K562 (cell line): ENCODE measurements at regions not wholly inside any gene's neighbourhood (a gene's known extent, or its start where the extent isn't known, plus 50 kb on each side); places are given as distances from the start of the nearest gene placed in this dataset.

Experiments used
- ATF7 ChIP-seq: fragments of 450-650 bp; IDR thresholded peaks from 2 replicates; pipeline ENCODE4 v1.7.1; 2014; ENCODE audit warnings: mild to moderate bottlenecking, moderate library complexity
- BHLHE40 ChIP-seq: IDR thresholded peaks from 2 replicates; pipeline ENCODE4 v1.6.1; 2011; ENCODE audit warnings: low read length, improper control_type of control experiment
- CBFA2T2 ChIP-seq: fragments of 450-650 bp; conservative IDR thresholded peaks from 2 replicates; pipeline ENCODE4 v1.6.1; 2017; ENCODE audit warnings: mild to moderate bottlenecking
- CTBP1 ChIP-seq: fragments of 450-650 bp; IDR thresholded peaks from 2 replicates; pipeline ENCODE4 v1.6.1; 2016; ENCODE audit warnings: borderline replicate concordance
- ELF4 ChIP-seq: fragments of 450-650 bp; formaldehyde crosslinking; IDR thresholded peaks from 2 replicates; pipeline ENCODE4 v1.4.0; 2022; ENCODE audit warnings: missing genetic modification characterization
- EP300 ChIP-seq: IDR thresholded peaks from 2 replicates; pipeline ENCODE4 v1.6.1; 2012; ENCODE audit warnings: low read length, improper control_type of control experiment
- FOSL1 ChIP-seq: fragments of 200-800 bp; sonication (Bioruptor generic); conservative IDR thresholded peaks from 2 replicates; pipeline ENCODE4 v1.6.1; 2016; ENCODE audit warnings: missing genetic modification characterization, missing compliant biosample characterization
- FOXJ3 ChIP-seq: sonication (generic); formaldehyde crosslinking; IDR thresholded peaks from 2 replicates; pipeline ENCODE4 v1.4.0; 2020; ENCODE audit warnings: mild to moderate bottlenecking, missing genetic modification reagents
- FOXK1 ChIP-seq: sonication (generic); formaldehyde crosslinking; IDR thresholded peaks from 2 replicates; pipeline ENCODE4 v1.8.0; 2022; ENCODE audit warnings: missing genetic modification reagents, mild to moderate bottlenecking, borderline replicate concordance
- FOXP1 ChIP-seq: sonication (generic); formaldehyde crosslinking; IDR thresholded peaks from 2 replicates; pipeline ENCODE4 v1.8.0; 2022; ENCODE audit warnings: mild to moderate bottlenecking, missing genetic modification reagents
- HDGF ChIP-seq: fragments of 450-650 bp; IDR thresholded peaks from 2 replicates; pipeline ENCODE4 v1.6.1; 2016
- KDM1A ChIP-seq, 2 experiments: fragments of 450-650 bp; IDR thresholded peaks; 2 replicates each; pipeline ENCODE4 v1.6.1; 2016; ENCODE audit warnings: mild to moderate bottlenecking in 2 of 2
- MTA2 ChIP-seq: fragments of 450-650 bp; IDR thresholded peaks from 2 replicates; pipeline ENCODE4 v1.6.1; 2016; ENCODE audit warnings: low read depth
- NFIC ChIP-seq: fragments of 450-650 bp; IDR thresholded peaks from 2 replicates; pipeline ENCODE4 v1.6.1; 2017; ENCODE audit warnings: mild to moderate bottlenecking, inconsistent platforms
- TCF3 ChIP-seq: sonication (generic); formaldehyde crosslinking; IDR thresholded peaks from 2 replicates; pipeline ENCODE4 v1.4.0; 2020; ENCODE audit warnings: mild to moderate bottlenecking, missing genetic modification reagents
- ZBTB17 ChIP-seq: fragments of 450-650 bp; formaldehyde crosslinking; IDR thresholded peaks from 2 replicates; pipeline ENCODE4 v1.4.0; 2020; ENCODE audit warnings: mild to moderate bottlenecking
- TF ChIP-seq, protein P1 (sequence below), 2 experiments: IDR thresholded peaks; 2 replicates each; pipeline ENCODE4 v1.6.1; 2011; ENCODE audit warnings: borderline replicate concordance in 1 of 2, control low read depth in 1 of 2, low read depth in 1 of 2, low read length in 1 of 2, mild to moderate bottlenecking in 1 of 2, mixed read lengths in 1 of 2, moderate library complexity in 1 of 2; ENCODE audit not compliant: insufficient read depth in 1 of 2, insufficient read length in 1 of 2, poor library complexity in 1 of 2, severe bottlenecking in 1 of 2; ENCODE audit errors: extremely low read depth in 1 of 2
- TF ChIP-seq, protein P2 (sequence below), 2 experiments: IDR thresholded peaks; 2 replicates each; pipeline ENCODE4 v1.6.1; 2012; ENCODE audit warnings: improper control_type of control experiment in 2 of 2, low read depth in 2 of 2, low read length in 2 of 2, borderline replicate concordance in 1 of 2
- TF ChIP-seq, protein P3 (sequence below), 2 experiments: fragments of 450-650 bp; conservative IDR thresholded peaks; 2 replicates each; pipeline ENCODE4 v1.6.1; 2017; ENCODE audit warnings: mild to moderate bottlenecking in 2 of 2, moderate library complexity in 2 of 2
- TF ChIP-seq, protein P4 (sequence below): sonication (generic); formaldehyde crosslinking; IDR thresholded peaks from 2 replicates; pipeline ENCODE4 v1.5.0; 2020; ENCODE audit warnings: missing genetic modification reagents
- TF ChIP-seq, protein P5 (sequence below): fragments of 250-450 bp; sonication (Bioruptor Pico); IDR thresholded peaks from 2 replicates; pipeline ENCODE4 v1.9.0; 2021; ENCODE audit warnings: mild to moderate bottlenecking, inconsistent platforms

DNA sequence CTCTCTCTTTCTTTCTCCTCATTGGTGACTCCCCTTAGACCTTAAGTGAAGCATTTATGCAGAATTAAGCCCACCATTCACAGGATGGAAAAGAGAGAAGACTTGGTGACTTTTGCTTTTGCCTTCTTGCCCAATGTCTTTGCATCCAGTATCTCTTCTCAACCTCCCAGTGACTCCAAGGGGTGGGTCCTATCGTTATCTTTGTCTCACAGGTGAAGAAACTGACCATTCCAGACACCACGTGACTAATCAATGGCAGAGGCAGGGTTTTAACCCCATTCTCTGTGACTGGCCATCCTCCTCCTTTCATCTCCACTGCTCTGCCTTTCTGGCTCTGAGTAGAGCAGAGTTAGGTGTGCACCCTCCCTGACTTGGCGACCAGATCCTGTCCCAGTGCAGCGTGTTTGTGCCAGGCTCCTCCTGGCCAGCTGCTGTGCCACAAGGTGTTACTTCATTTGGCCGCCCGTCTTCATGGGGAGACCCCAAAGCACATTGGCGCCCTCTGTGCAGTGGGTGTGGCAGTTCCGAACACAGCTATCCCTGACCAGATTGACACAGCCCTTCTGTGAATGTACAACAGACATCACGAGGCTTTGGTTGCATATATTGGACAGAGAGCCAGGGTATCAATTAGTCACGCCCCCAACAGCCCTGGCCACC, 501.3 kb downstream of the CD83 start (continued):
- TF ChIP-seq KDM1A (IDR thresholded peaks at IDR 0.05) = peak; percentile 47 to 63; a peak in 2 of 4 replicates
- TF ChIP-seq, protein P1, sequence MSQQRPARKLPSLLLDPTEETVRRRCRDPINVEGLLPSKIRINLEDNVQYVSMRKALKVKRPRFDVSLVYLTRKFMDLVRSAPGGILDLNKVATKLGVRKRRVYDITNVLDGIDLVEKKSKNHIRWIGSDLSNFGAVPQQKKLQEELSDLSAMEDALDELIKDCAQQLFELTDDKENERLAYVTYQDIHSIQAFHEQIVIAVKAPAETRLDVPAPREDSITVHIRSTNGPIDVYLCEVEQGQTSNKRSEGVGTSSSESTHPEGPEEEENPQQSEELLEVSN (IDR thresholded peaks at IDR 0.05; ENCODE audit: borderline replicate concordance in 1 of 2, extremely low read depth in 1 of 2, insufficient read depth in 1 of 2, insufficient read length in 1 of 2, low read depth in 1 of 2, low read length in 1 of 2, poor library complexity in 1 of 2, severe bottlenecking in 1 of 2) = peak in 1 of 2 experiments; percentile 21
- peak; percentile 77 for TF ChIP-seq BHLHE40
- no peak for TF ChIP-seq FOXJ3 (CRISPR knock-in tag)
- no peak for TF ChIP-seq ZBTB17 (CRISPR knock-in tag)
- TF ChIP-seq MTA2 = peak; percentile 73; the same call in 1 of the 2 replicates
- TF ChIP-seq, protein P2, sequence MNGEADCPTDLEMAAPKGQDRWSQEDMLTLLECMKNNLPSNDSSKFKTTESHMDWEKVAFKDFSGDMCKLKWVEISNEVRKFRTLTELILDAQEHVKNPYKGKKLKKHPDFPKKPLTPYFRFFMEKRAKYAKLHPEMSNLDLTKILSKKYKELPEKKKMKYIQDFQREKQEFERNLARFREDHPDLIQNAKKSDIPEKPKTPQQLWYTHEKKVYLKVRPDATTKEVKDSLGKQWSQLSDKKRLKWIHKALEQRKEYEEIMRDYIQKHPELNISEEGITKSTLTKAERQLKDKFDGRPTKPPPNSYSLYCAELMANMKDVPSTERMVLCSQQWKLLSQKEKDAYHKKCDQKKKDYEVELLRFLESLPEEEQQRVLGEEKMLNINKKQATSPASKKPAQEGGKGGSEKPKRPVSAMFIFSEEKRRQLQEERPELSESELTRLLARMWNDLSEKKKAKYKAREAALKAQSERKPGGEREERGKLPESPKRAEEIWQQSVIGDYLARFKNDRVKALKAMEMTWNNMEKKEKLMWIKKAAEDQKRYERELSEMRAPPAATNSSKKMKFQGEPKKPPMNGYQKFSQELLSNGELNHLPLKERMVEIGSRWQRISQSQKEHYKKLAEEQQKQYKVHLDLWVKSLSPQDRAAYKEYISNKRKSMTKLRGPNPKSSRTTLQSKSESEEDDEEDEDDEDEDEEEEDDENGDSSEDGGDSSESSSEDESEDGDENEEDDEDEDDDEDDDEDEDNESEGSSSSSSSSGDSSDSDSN (IDR thresholded peaks at IDR 0.05; ENCODE audit: borderline replicate concordance in 1 of 2, low read depth in 2 of 2, low read length in 2 of 2) = 0 out of 4 replicates have a peak, but pooled peaks of 1 of the 2 experiments have one; percentile 12
- TF ChIP-seq ATF7 = no peak
- TF ChIP-seq, protein P3, sequence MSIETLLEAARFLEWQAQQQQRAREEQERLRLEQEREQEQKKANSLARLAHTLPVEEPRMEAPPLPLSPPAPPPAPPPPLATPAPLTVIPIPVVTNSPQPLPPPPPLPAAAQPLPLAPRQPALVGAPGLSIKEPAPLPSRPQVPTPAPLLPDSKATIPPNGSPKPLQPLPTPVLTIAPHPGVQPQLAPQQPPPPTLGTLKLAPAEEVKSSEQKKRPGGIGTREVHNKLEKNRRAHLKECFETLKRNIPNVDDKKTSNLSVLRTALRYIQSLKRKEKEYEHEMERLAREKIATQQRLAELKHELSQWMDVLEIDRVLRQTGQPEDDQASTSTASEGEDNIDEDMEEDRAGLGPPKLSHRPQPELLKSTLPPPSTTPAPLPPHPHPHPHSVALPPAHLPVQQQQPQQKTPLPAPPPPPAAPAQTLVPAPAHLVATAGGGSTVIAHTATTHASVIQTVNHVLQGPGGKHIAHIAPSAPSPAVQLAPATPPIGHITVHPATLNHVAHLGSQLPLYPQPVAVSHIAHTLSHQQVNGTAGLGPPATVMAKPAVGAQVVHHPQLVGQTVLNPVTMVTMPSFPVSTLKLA (conservative IDR thresholded peaks at IDR 0.05) = peak in 1 of 2 experiments; percentile 57; a peak in 2 of 4 replicates
- TF ChIP-seq CTBP1 = peak; percentile 89; the same call in 1 of the 2 replicates
- TF ChIP-seq NFIC = peak; percentile 60
- TF ChIP-seq ELF4 = peak; percentile 55; the same call in 1 of the 2 replicates
- TF ChIP-seq CBFA2T2 = peak; percentile 90
- TF ChIP-seq, protein P4, sequence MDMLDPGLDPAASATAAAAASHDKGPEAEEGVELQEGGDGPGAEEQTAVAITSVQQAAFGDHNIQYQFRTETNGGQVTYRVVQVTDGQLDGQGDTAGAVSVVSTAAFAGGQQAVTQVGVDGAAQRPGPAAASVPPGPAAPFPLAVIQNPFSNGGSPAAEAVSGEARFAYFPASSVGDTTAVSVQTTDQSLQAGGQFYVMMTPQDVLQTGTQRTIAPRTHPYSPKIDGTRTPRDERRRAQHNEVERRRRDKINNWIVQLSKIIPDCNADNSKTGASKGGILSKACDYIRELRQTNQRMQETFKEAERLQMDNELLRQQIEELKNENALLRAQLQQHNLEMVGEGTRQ (CRISPR knock-in tag) = peak; percentile 90
- no peak for TF ChIP-seq FOXK1
- TF ChIP-seq FOSL1 = peak; percentile 61
- peak; percentile 84 for TF ChIP-seq EP300
- TF ChIP-seq HDGF = 0 out of 2 replicates have a peak, but pooled peaks have one; percentile 21
- peak; percentile 90 for TF ChIP-seq TCF3 (CRISPR knock-in tag)
- no peak for TF ChIP-seq FOXP1 (CRISPR knock-in tag)
- TF ChIP-seq, protein P5, sequence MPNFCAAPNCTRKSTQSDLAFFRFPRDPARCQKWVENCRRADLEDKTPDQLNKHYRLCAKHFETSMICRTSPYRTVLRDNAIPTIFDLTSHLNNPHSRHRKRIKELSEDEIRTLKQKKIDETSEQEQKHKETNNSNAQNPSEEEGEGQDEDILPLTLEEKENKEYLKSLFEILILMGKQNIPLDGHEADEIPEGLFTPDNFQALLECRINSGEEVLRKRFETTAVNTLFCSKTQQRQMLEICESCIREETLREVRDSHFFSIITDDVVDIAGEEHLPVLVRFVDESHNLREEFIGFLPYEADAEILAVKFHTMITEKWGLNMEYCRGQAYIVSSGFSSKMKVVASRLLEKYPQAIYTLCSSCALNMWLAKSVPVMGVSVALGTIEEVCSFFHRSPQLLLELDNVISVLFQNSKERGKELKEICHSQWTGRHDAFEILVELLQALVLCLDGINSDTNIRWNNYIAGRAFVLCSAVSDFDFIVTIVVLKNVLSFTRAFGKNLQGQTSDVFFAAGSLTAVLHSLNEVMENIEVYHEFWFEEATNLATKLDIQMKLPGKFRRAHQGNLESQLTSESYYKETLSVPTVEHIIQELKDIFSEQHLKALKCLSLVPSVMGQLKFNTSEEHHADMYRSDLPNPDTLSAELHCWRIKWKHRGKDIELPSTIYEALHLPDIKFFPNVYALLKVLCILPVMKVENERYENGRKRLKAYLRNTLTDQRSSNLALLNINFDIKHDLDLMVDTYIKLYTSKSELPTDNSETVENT (CRISPR knock-in tag) = 0 out of 2 replicates have a peak, but pooled peaks have one; percentile 19
